ENCODE measurements at regions not wholly inside any gene's neighbourhood (a gene's known extent, or its start where the extent isn't known, plus 50 kb on each side); places are given as distances from the start of the nearest gene placed in this dataset.

GRCh38 chr11:27216270-27217149, 146.5 kb downstream of the CCDC34 start:
- no peak for TF ChIP-seq CTCF (IDR thresholded peaks at IDR 0.05 in 4 of 5, conservative IDR thresholded peaks at IDR 0.05 in 1 of 5)
- TF ChIP-seq POLR2A (IDR thresholded peaks at IDR 0.05), result no peak
- H3K9me3 ChIP-seq, result no peaks in the 10 kb centered on the region
- peak overlapping the region; percentile 68 to 80 (median 70) for H3K27ac ChIP-seq
- intact Hi-C loops (cut with DNase I; ENCODE audit: low total_unique reads) (loop anchor here (5.0 kb wide), 1 partner anchor 891 kb away; the partner anchor contains the start of genes KIF18A and METTL15), in situ Hi-C loops (cut with MboI; ENCODE audit: low sequenced_read_pairs in 4 of 4) (loop anchor here in 1 of 4 donors (10.0 kb wide), 1 partner anchor 58 kb away; no protein-coding TSS in a partner anchor)
- no peaks in the 10 kb centered on the region for H3K27me3 ChIP-seq
- peak; percentile 76 to 78 for ATAC-seq
- peak overlapping the region in 1 of 4 donors; percentile 11 for H3K4me3 ChIP-seq
- peaks cover 51 to 54% of the 10 kb centered on the region in 2 donors for H3K4me1 ChIP-seq
- DNase-seq, result peak; percentile 42 to 50
- H3K36me3 ChIP-seq, result no peaks in the 10 kb centered on the region

GRCh38 chr11:27215471-27216269, 147.3 kb downstream of the CCDC34 start:
- H3K27me3 ChIP-seq, result no peaks in the 10 kb centered on the region
- H3K4me3 ChIP-seq, result peak overlapping the region in 1 of 4 donors; percentile 11
- no peaks in the 10 kb centered on the region for H3K36me3 ChIP-seq
- in situ Hi-C loops (cut with MboI; ENCODE audit: low sequenced_read_pairs in 4 of 4), result loop anchor here in 1 of 4 donors (10.0 kb wide), 1 partner anchor 59 kb away; no protein-coding TSS in a partner anchor
- intact Hi-C loops (cut with DNase I; ENCODE audit: low total_unique reads), result loop anchor here (5.0 kb wide), 1 partner anchor 892 kb away; the partner anchor contains the start of genes KIF18A and METTL15
- DNase-seq (peak in 1 of 2 donors; percentile 33), ATAC-seq (peak; percentile 71 to 72)
- TF ChIP-seq CTCF (IDR thresholded peaks at IDR 0.05 in 4 of 5, conservative IDR thresholded peaks at IDR 0.05 in 1 of 5) (no peak), POLR2A (IDR thresholded peaks at IDR 0.05) (no peak)
- peaks cover 51 to 54% of the 10 kb centered on the region in 2 donors for H3K4me1 ChIP-seq
- no peaks in the 10 kb centered on the region for H3K9me3 ChIP-seq
- H3K27ac ChIP-seq, result peak overlapping the region; percentile 68 to 80 (median 70)

- H3K27ac ChIP-seq, result peak overlapping the region in 2 of 4 donors; percentile 70 to 80
These were observed 148.3 kb downstream of the CCDC34 start for GRCh38 chr11:27214713-27215112.

More at GRCh38 chr11:27214713-27215112, 148.3 kb downstream of the CCDC34 start:
- H3K36me3 ChIP-seq, result no peaks in the 10 kb centered on the region
- H3K9me3 ChIP-seq, result no peaks in the 10 kb centered on the region
- DNase-seq, result no peak
- no peaks in the 10 kb centered on the region for H3K27me3 ChIP-seq
- in situ Hi-C loops (cut with MboI; ENCODE audit: low sequenced_read_pairs in 4 of 4), result loop anchor here in 1 of 4 donors (10.0 kb wide), 1 partner anchor 60 kb away; no protein-coding TSS in a partner anchor
- ATAC-seq, result no peak
- peaks cover 52 to 55% of the 10 kb centered on the region in 2 donors for H3K4me1 ChIP-seq
- no peak for TF ChIP-seq POLR2A (IDR thresholded peaks at IDR 0.05)
- TF ChIP-seq CTCF (IDR thresholded peaks at IDR 0.05 in 4 of 5, conservative IDR thresholded peaks at IDR 0.05 in 1 of 5), result no peak
- intact Hi-C loops (cut with DNase I; ENCODE audit: low total_unique reads), result loop anchor here (5.0 kb wide), 1 partner anchor 893 kb away; the partner anchor contains the start of genes KIF18A and METTL15
- no peak overlapping the region for H3K4me3 ChIP-seq

Measured in gastrocnemius medialis (tissue), 4 donors.